ENCODE measurements at regions not wholly inside any gene's neighbourhood (a gene's known extent, or its start where the extent isn't known, plus 50 kb on each side); places are given as distances from the start of the nearest gene placed in this dataset.

- ChIA-PET POLR2A (no interaction called here), CTCF (no interaction called here)
- H3K4me3 Mint-ChIP-seq = no peak overlapping the region
- H3K4me1 Mint-ChIP-seq (ENCODE audit: low read depth) = no peaks in the 10 kb centered on the region
- H3K27ac Mint-ChIP-seq = no peak overlapping the region
- DNase-seq = no peak
- H3K27me3 Mint-ChIP-seq = no peaks in the 10 kb centered on the region
- H3K36me3 Mint-ChIP-seq = no peaks in the 10 kb centered on the region
- intact Hi-C loops (cut with micrococcal nuclease) = no loop called here
- peaks cover 10% of the 10 kb centered on the region for H3K9me3 Mint-ChIP-seq
Measured at GRCh38 chr2:125680809-125681208, 975.1 kb upstream of the GYPC start.

DNA sequence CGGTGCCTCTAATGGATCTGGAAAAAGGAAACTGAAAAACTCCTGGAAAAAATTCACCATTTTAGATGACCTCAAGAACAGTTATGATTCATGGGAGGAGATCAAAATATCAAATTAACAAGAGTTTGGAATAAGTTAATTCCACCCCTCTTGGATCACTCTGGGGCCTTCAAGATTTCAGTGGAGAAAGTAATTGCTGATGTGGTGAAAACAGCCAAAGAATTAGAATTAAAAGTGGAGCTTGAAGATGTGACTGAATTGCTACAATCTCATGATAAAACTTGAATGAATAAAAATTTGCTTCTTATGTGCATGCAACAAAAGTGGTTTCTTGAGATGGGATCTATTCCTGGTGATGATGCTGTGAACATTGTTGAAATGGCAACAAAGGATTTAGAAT is 974.4 kb upstream of the GYPC start:
- no peaks in the 10 kb centered on the region for H3K4me1 Mint-ChIP-seq (ENCODE audit: low read depth)
- H3K36me3 Mint-ChIP-seq = no peaks in the 10 kb centered on the region
- no peak overlapping the region for H3K27ac Mint-ChIP-seq
- no peak overlapping the region for H3K4me3 Mint-ChIP-seq
- no peak for DNase-seq
- ChIA-PET CTCF (no interaction called here), POLR2A (no interaction called here)
- no peaks in the 10 kb centered on the region for H3K27me3 Mint-ChIP-seq
- peaks cover 4% of the 10 kb centered on the region for H3K9me3 Mint-ChIP-seq
- intact Hi-C loops (cut with micrococcal nuclease) = no loop called here

GRCh38 chr2:125681976-125682805 is 973.8 kb upstream of the GYPC start:
- Mint-ChIP-seq H3K9me3 (peaks cover 4% of the 10 kb centered on the region), H3K27ac (no peak overlapping the region), H3K27me3 (no peaks in the 10 kb centered on the region), H3K4me1 (ENCODE audit: low read depth) (no peaks in the 10 kb centered on the region), H3K4me3 (no peak overlapping the region), H3K36me3 (no peaks in the 10 kb centered on the region)
- ChIA-PET CTCF (no interaction called here), POLR2A (no interaction called here)
- no peak for DNase-seq
- intact Hi-C loops (cut with micrococcal nuclease) = no loop called here

DNA sequence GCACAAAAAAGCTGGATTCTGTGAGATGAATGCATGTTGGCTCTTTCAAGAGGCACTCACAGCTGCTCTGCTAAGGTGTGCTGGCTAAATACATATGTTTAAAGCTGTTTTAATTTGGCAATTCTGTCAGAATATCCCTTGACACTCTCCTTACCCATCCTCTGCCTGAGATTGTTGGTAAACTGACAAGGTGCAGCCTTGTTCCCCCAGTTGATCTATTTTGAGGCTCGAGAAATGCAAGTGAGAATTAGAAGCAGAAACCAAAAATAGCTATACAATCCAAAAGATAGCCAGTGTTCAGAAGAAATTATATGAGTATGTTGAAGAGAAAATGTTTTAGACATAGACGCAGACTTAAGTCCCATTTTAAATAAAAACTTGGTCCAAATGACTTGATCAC is 971.7 kb upstream of the GYPC start:
- no peaks in the 10 kb centered on the region for H3K4me1 Mint-ChIP-seq (ENCODE audit: low read depth)
- H3K4me3 Mint-ChIP-seq = no peak overlapping the region
- no peak for DNase-seq
- H3K36me3 Mint-ChIP-seq = no peaks in the 10 kb centered on the region
- H3K27me3 Mint-ChIP-seq = no peaks in the 10 kb centered on the region
- intact Hi-C loops (cut with micrococcal nuclease) = no loop called here
- POLR2A ChIA-PET = no interaction called here
- no peaks in the 10 kb centered on the region for H3K9me3 Mint-ChIP-seq
- CTCF ChIA-PET = no interaction called here
- H3K27ac Mint-ChIP-seq = no peak overlapping the region

- Mint-ChIP-seq H3K4me3 (no peak overlapping the region), H3K27me3 (no peaks in the 10 kb centered on the region), H3K27ac (no peak overlapping the region), H3K9me3 (no peaks in the 10 kb centered on the region), H3K4me1 (ENCODE audit: low read depth) (no peaks in the 10 kb centered on the region), H3K36me3 (no peaks in the 10 kb centered on the region)
- no peak for DNase-seq
- intact Hi-C loops (cut with micrococcal nuclease) = loop anchor here (1.0 kb wide), 1 partner anchor 9 kb away; no protein-coding TSS in a partner anchor
- ChIA-PET POLR2A (no interaction called here), CTCF (no interaction called here)
Measured at GRCh38 chr2:125684932-125685331, 971.0 kb upstream of the GYPC start.

DNA sequence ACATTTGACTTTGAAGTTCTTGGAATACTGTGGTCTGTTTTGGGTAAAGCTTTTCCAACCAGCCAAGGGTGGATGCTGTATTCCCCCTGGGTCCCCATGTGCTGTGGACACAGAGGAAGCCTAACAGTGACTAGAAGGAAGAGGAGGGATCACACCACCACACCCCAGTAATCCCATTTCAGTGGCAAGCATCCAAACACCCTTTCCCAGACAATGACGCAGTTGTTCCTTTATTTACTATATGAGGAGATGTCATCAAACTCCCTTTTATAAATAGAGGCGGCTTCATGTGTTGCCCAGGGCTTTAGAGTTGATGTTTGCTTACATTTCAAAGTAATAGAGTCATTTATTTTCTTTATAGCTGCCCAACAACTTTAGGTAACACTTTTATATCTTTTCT is 959.4 kb upstream of the GYPC start:
- no peaks in the 10 kb centered on the region for H3K4me1 Mint-ChIP-seq (ENCODE audit: low read depth)
- ChIA-PET POLR2A (no interaction called here), CTCF (no interaction called here)

GRCh38 chr2:125698280-125698679 is 957.7 kb upstream of the GYPC start:
- CTCF ChIA-PET = no interaction called here
- no peak for DNase-seq
- Mint-ChIP-seq H3K4me1 (ENCODE audit: low read depth) (no peaks in the 10 kb centered on the region), H3K27me3 (no peaks in the 10 kb centered on the region), H3K4me3 (no peak overlapping the region), H3K27ac (no peak overlapping the region), H3K9me3 (peaks cover 5% of the 10 kb centered on the region), H3K36me3 (no peaks in the 10 kb centered on the region)
- POLR2A ChIA-PET = no interaction called here
- intact Hi-C loops (cut with micrococcal nuclease) = no loop called here

More for the DNA sequence above, 959.4 kb upstream of the GYPC start:
- no peak for DNase-seq
- intact Hi-C loops (cut with micrococcal nuclease) = no loop called here
- H3K36me3 Mint-ChIP-seq = no peaks in the 10 kb centered on the region
- no peaks in the 10 kb centered on the region for H3K27me3 Mint-ChIP-seq
- H3K9me3 Mint-ChIP-seq = peaks cover 5% of the 10 kb centered on the region
- no peak overlapping the region for H3K27ac Mint-ChIP-seq
- H3K4me3 Mint-ChIP-seq = no peak overlapping the region

GRCh38 chr2:125701070-125701469 is 954.9 kb upstream of the GYPC start:
- Mint-ChIP-seq H3K4me1 (ENCODE audit: low read depth) (no peaks in the 10 kb centered on the region), H3K4me3 (no peak overlapping the region), H3K9me3 (peaks cover 5% of the 10 kb centered on the region), H3K27me3 (no peaks in the 10 kb centered on the region), H3K36me3 (no peaks in the 10 kb centered on the region), H3K27ac (no peak overlapping the region)
- CTCF ChIA-PET = interaction anchor here (0.6 kb wide), 1 partner anchor 12 kb away, joined by 3 read pairs; no protein-coding TSS in a partner anchor
- POLR2A ChIA-PET = no interaction called here
- no peak for DNase-seq
- intact Hi-C loops (cut with micrococcal nuclease) = no loop called here

- H3K27me3 Mint-ChIP-seq = no peaks in the 10 kb centered on the region
- no peak for DNase-seq
- no peaks in the 10 kb centered on the region for H3K9me3 Mint-ChIP-seq
- no peaks in the 10 kb centered on the region for H3K4me1 Mint-ChIP-seq (ENCODE audit: low read depth)
- H3K4me3 Mint-ChIP-seq = no peak overlapping the region
- no peaks in the 10 kb centered on the region for H3K36me3 Mint-ChIP-seq
- ChIA-PET CTCF (no interaction called here), POLR2A (no interaction called here)
- intact Hi-C loops (cut with micrococcal nuclease) = no loop called here
- H3K27ac Mint-ChIP-seq = no peak overlapping the region
Measured at GRCh38 chr2:125707611-125708010, 948.3 kb upstream of the GYPC start.

GRCh38 chr2:125710561-125710960 is 945.4 kb upstream of the GYPC start:
- no peaks in the 10 kb centered on the region for H3K27me3 Mint-ChIP-seq
- no peak for DNase-seq
- peaks cover 3% of the 10 kb centered on the region for H3K9me3 Mint-ChIP-seq
- no peak overlapping the region for H3K4me3 Mint-ChIP-seq
- H3K27ac Mint-ChIP-seq = no peak overlapping the region
- intact Hi-C loops (cut with micrococcal nuclease) = no loop called here
- ChIA-PET CTCF (no interaction called here), POLR2A (no interaction called here)
- H3K36me3 Mint-ChIP-seq = no peaks in the 10 kb centered on the region
- no peaks in the 10 kb centered on the region for H3K4me1 Mint-ChIP-seq (ENCODE audit: low read depth)

- no peaks in the 10 kb centered on the region for H3K4me1 Mint-ChIP-seq (ENCODE audit: low read depth)
- H3K36me3 Mint-ChIP-seq = no peaks in the 10 kb centered on the region
- ChIA-PET CTCF (no interaction called here), POLR2A (no interaction called here)
- peaks cover 3% of the 10 kb centered on the region for H3K9me3 Mint-ChIP-seq
- H3K27me3 Mint-ChIP-seq = no peaks in the 10 kb centered on the region
- intact Hi-C loops (cut with micrococcal nuclease) = no loop called here
- no peak overlapping the region for H3K27ac Mint-ChIP-seq
- no peak for DNase-seq
- H3K4me3 Mint-ChIP-seq = no peak overlapping the region
Measured at GRCh38 chr2:125711075-125711474, 944.9 kb upstream of the GYPC start.

DNA sequence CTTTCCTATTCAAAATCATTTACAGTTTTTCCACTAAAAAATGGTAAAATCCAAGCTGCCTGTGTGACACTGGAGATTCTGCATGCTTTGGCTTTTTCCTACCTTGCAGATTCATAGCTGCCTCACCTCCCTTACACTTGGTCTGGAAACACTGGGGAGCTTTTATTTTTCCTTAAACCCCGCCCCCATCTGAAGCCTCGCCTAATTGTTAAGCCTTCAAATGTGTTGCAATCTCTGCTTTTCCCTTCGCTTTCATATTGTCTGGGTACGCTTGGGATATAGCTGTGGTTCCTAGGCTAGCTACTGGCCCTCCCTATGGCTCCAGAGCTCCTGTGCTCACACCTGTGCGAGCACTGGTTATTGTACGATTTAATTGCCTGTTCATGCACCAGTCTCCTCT is 942.4 kb upstream of the GYPC start:
- CTCF ChIA-PET = interaction anchor here (0.6 kb wide), 1 partner anchor 12 kb away, joined by 3 read pairs; no protein-coding TSS in a partner anchor
- H3K27me3 Mint-ChIP-seq = no peaks in the 10 kb centered on the region
- no peak overlapping the region for H3K4me3 Mint-ChIP-seq

DNA sequence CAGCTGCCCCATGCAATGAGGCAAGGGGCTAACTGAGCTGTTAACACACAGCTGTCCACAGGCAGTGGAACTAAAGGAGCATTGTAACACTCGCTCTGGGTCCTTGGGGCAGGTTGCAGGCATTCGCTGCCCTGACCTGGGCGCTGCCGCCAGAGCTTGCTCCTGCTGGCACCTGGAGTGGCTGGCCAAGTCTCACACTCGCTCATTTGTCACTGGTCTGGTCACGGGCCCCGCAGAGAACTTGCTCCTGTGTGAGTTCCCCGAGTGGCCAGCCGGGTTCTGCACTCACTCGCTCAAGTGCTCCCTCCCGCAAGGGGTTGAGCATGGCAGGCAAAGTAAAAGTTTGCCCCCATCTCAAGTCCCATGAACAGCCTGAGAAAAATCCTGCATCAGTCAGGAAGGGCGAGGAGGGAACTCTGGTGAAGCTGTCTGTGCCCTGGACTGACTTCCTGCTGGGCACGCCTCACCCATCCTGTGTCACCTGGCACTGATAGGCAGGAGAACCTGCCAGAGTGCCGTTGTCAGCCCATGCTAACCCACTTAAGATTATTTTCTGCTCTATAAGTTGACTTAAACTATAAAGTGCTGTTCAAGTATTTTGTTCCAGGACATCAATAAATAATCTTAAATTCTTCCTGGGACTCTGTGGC is 934.8 kb upstream of the GYPC start:
- no peak overlapping the region for H3K27ac Mint-ChIP-seq
- H3K4me3 Mint-ChIP-seq = no peak overlapping the region
- intact Hi-C loops (cut with micrococcal nuclease) = no loop called here
- H3K9me3 Mint-ChIP-seq = no peaks in the 10 kb centered on the region
- CTCF ChIA-PET = no interaction called here
- H3K36me3 Mint-ChIP-seq = no peaks in the 10 kb centered on the region
- no peaks in the 10 kb centered on the region for H3K27me3 Mint-ChIP-seq
- POLR2A ChIA-PET = no interaction called here
- no peak for DNase-seq
- H3K4me1 Mint-ChIP-seq (ENCODE audit: low read depth) = no peaks in the 10 kb centered on the region

More for the DNA sequence above, 942.4 kb upstream of the GYPC start:
- Mint-ChIP-seq H3K27ac (no peak overlapping the region), H3K9me3 (peaks cover 3% of the 10 kb centered on the region), H3K4me1 (ENCODE audit: low read depth) (no peaks in the 10 kb centered on the region), H3K36me3 (no peaks in the 10 kb centered on the region)
- intact Hi-C loops (cut with micrococcal nuclease) = no loop called here
- POLR2A ChIA-PET = no interaction called here
- no peak for DNase-seq

Data from activated CD4-positive, alpha-beta memory T cell treated with anti-CD3 and anti-CD28 coated beads for 36 hours (primary cell).